ENCODE measurements at regions not wholly inside any gene's neighbourhood (a gene's known extent, or its start where the extent isn't known, plus 50 kb on each side); places are given as distances from the start of the nearest gene placed in this dataset.
"Not testable (repeated sequence)": the region's sequence is repeated elsewhere in the genome, so short reads cannot be mapped to it uniquely, and the experiment has no call there.

DNA sequence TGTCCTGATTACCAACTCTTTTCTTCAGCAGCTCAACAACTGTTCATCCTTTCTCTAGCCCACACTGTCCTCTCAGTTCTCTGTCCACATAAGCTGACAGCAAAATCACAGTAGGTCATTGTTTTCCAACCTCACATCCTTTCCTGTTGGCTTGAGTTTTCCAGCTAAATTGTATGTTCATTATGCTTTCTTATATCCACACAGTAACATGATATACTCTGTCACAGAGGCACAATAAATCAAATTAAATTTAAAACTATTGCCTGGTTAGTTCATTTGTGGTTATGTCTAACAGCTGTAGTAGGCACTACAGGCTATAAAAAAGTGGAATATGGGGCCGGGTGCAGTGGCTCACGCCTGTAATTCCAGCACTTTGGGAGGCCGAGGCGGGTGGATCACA, 179.9 kb downstream of the ETAA1 start:
- Histone ChIP-seq H3K27me3 (replicated peaks; ENCODE audit: control insufficient read depth, insufficient read depth, low read length) (no peaks in the 10 kb centered on the region), H3K4me3 (replicated peaks; ENCODE audit: low read depth, low read length) (no peak overlapping the region), H3K36me3 (ENCODE audit: control insufficient read depth, insufficient read depth, low read length) (no peaks in the 10 kb centered on the region)
- DNase-seq (ENCODE audit: extremely low read depth, insufficient read length): no peak
- TF ChIP-seq, protein P1, sequence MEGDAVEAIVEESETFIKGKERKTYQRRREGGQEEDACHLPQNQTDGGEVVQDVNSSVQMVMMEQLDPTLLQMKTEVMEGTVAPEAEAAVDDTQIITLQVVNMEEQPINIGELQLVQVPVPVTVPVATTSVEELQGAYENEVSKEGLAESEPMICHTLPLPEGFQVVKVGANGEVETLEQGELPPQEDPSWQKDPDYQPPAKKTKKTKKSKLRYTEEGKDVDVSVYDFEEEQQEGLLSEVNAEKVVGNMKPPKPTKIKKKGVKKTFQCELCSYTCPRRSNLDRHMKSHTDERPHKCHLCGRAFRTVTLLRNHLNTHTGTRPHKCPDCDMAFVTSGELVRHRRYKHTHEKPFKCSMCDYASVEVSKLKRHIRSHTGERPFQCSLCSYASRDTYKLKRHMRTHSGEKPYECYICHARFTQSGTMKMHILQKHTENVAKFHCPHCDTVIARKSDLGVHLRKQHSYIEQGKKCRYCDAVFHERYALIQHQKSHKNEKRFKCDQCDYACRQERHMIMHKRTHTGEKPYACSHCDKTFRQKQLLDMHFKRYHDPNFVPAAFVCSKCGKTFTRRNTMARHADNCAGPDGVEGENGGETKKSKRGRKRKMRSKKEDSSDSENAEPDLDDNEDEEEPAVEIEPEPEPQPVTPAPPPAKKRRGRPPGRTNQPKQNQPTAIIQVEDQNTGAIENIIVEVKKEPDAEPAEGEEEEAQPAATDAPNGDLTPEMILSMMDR (IDR thresholded peaks at IDR 0.05; ENCODE audit: insufficient read depth, low read length, poor library complexity, severe bottlenecking): no peak

DNA sequence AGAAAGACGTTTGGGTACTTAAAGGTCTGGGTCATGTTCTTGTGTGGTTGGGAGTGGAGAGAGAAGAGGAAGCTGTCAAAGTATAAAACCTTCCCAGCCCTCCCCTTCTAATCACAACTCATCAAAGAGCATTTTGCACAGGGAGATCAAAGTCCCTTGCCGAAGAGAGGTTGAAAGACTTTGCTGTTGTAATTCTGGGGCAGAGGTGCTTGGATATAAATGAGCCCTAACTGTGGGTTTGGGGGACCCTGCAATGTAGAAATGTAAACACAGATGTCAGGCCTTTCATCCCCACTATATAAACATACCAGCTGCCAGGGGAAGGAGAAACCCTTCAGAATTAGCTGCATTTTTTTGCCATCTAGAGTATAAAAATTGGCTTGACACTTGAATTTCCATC, 182.1 kb downstream of the ETAA1 start:
- H3K27me3 ChIP-seq (replicated peaks; ENCODE audit: control insufficient read depth, insufficient read depth, low read length): no peaks in the 10 kb centered on the region
- H3K36me3 ChIP-seq (ENCODE audit: control insufficient read depth, insufficient read depth, low read length): no peaks in the 10 kb centered on the region
- H3K4me3 ChIP-seq (replicated peaks; ENCODE audit: low read depth, low read length): no peak overlapping the region
- DNase-seq (ENCODE audit: extremely low read depth, insufficient read length): no peak
- TF ChIP-seq, protein P1 (IDR thresholded peaks at IDR 0.05; ENCODE audit: insufficient read depth, low read length, poor library complexity, severe bottlenecking): no peak

- Histone ChIP-seq H3K4me3 (replicated peaks; ENCODE audit: low read depth, low read length) (no peak overlapping the region), H3K27me3 (replicated peaks; ENCODE audit: control insufficient read depth, insufficient read depth, low read length) (no peaks in the 10 kb centered on the region), H3K36me3 (ENCODE audit: control insufficient read depth, insufficient read depth, low read length) (no peaks in the 10 kb centered on the region)
- DNase-seq (ENCODE audit: extremely low read depth, insufficient read length): no peak
- TF ChIP-seq, protein P1 (IDR thresholded peaks at IDR 0.05; ENCODE audit: insufficient read depth, low read length, poor library complexity, severe bottlenecking): no peak
These were observed 182.7 kb downstream of the ETAA1 start for GRCh38 chr2:67579806-67580205.

- TF ChIP-seq, protein P1 (IDR thresholded peaks at IDR 0.05; ENCODE audit: insufficient read depth, low read length, poor library complexity, severe bottlenecking): peak; percentile 44
- no peak for DNase-seq (ENCODE audit: extremely low read depth, insufficient read length)
- H3K36me3 ChIP-seq (ENCODE audit: control insufficient read depth, insufficient read depth, low read length): no peaks in the 10 kb centered on the region
- no peaks in the 10 kb centered on the region for H3K27me3 ChIP-seq (replicated peaks; ENCODE audit: control insufficient read depth, insufficient read depth, low read length)
- no peak overlapping the region for H3K4me3 ChIP-seq (replicated peaks; ENCODE audit: low read depth, low read length)
These were observed 184.6 kb downstream of the ETAA1 start for GRCh38 chr2:67581751-67582150.

GRCh38 chr2:67583185-67583584, 186.1 kb downstream of the ETAA1 start:
- TF ChIP-seq, protein P1 (IDR thresholded peaks at IDR 0.05; ENCODE audit: insufficient read depth, low read length, poor library complexity, severe bottlenecking): no peak
- no peak overlapping the region for H3K4me3 ChIP-seq (replicated peaks; ENCODE audit: low read depth, low read length)
- H3K27me3 ChIP-seq (replicated peaks; ENCODE audit: control insufficient read depth, insufficient read depth, low read length): no peaks in the 10 kb centered on the region
- no peaks in the 10 kb centered on the region for H3K36me3 ChIP-seq (ENCODE audit: control insufficient read depth, insufficient read depth, low read length)
- no peak for DNase-seq (ENCODE audit: extremely low read depth, insufficient read length)

DNA sequence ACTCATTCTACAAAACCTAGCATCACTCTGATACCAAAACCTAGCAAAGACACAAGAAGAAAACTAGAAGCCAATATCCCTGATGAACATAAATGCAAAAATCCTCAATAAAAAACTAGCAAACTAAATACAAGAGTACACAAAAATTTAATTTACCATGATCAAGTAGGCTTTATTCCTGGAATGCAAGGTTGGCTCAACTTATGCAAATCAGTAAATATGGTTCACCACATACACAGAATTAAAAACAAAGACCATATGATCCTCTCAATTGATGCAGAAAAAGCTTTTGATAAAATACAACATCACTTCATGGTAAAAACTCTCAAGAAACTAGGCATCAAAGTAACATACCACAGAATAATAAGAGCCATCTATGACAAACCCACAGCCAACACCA, 188.3 kb downstream of the ETAA1 start:
- Histone ChIP-seq H3K27me3 (replicated peaks; ENCODE audit: control insufficient read depth, insufficient read depth, low read length) (no peaks in the 10 kb centered on the region), H3K4me3 (replicated peaks; ENCODE audit: low read depth, low read length) (no peak overlapping the region), H3K36me3 (ENCODE audit: control insufficient read depth, insufficient read depth, low read length) (no peaks in the 10 kb centered on the region)
- DNase-seq (ENCODE audit: extremely low read depth, insufficient read length): no peak
- TF ChIP-seq, protein P1 (IDR thresholded peaks at IDR 0.05; ENCODE audit: insufficient read depth, low read length, poor library complexity, severe bottlenecking): no peak

GRCh38 chr2:67589121-67589520, 192.0 kb downstream of the ETAA1 start:
- not testable (repeated sequence) for H3K27me3 ChIP-seq (replicated peaks; ENCODE audit: control insufficient read depth, insufficient read depth, low read length); DNase-seq (ENCODE audit: extremely low read depth, insufficient read length); H3K4me3 ChIP-seq (replicated peaks; ENCODE audit: low read depth, low read length); H3K36me3 ChIP-seq (ENCODE audit: control insufficient read depth, insufficient read depth, low read length)

DNA sequence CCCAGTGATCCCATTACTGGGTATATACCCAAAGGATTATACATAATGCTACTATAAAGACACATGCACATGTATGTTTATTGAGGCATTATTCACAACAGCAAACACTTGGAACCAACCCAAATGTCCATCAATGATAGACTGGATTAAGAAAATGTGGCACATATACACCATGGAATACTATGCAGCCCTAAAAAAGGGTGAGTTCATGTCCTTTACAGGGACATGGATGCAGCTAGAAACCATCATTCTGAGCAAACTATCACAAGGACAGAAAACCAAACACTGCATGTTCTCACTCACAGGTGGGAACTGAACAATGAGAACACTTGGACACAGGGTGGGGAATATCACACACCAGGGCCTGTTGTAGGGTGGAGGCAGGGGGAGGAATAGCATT, 197.4 kb downstream of the ETAA1 start:
- not testable (repeated sequence) for H3K36me3 ChIP-seq (ENCODE audit: control insufficient read depth, insufficient read depth, low read length); DNase-seq (ENCODE audit: extremely low read depth, insufficient read length); H3K27me3 ChIP-seq (replicated peaks; ENCODE audit: control insufficient read depth, insufficient read depth, low read length); H3K4me3 ChIP-seq (replicated peaks; ENCODE audit: low read depth, low read length)
